ENCODE measurements at regions not wholly inside any gene's neighbourhood (a gene's known extent, or its start where the extent isn't known, plus 50 kb on each side); places are given as distances from the start of the nearest gene placed in this dataset.

- Mint-ChIP-seq H3K36me3 (no peaks in the 10 kb centered on the region), H3K27ac (no peak overlapping the region), H3K9me3 (no peaks in the 10 kb centered on the region), H3K4me1 (no peaks in the 10 kb centered on the region), H3K4me3 (no peak overlapping the region), H3K27me3 (ENCODE audit: low read depth) (no peaks in the 10 kb centered on the region)
- no peak for TF ChIP-seq CTCF (IDR thresholded peaks at IDR 0.05; ENCODE audit: unreplicated experiment)
- DNase-seq (ENCODE audit: low spot score in 2 of 2, unreplicated experiment in 2 of 2), result no peak
These were observed 1043.8 kb downstream of the OTOL1 start for GRCh38 chr3:162540421-162540820.

DNA sequence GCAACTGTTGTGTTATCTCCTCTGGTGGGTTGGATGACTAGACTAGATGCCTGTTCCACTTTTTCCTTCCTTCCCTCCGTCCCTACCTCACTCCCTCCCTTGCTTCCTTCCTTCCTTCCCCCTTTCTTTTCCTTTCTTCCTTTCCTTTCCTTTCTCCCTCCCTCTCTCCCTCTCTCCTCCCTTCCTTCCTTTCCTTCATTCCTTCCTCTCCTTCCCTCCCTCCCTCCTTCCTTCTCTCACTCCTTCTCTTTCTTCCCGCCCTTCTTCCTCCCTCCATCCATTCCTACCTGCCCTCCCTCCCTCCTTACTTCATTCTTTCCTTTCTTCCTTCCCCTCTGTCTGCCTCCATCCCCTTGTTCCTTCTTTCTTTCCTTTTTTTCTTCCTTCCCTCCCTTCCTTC is 1045.3 kb downstream of the OTOL1 start:
- no peaks in the 10 kb centered on the region for H3K27me3 Mint-ChIP-seq (ENCODE audit: low read depth)
- no peaks in the 10 kb centered on the region for H3K36me3 Mint-ChIP-seq
- DNase-seq (ENCODE audit: low spot score in 2 of 2, unreplicated experiment in 2 of 2), result no peak
- H3K4me3 Mint-ChIP-seq, result no peak overlapping the region
- no peak overlapping the region for H3K27ac Mint-ChIP-seq
- no peaks in the 10 kb centered on the region for H3K9me3 Mint-ChIP-seq
- TF ChIP-seq CTCF (IDR thresholded peaks at IDR 0.05; ENCODE audit: unreplicated experiment), result no peak
- H3K4me1 Mint-ChIP-seq, result no peaks in the 10 kb centered on the region

- no peak overlapping the region for H3K4me3 Mint-ChIP-seq
- no peak for DNase-seq (ENCODE audit: low spot score in 2 of 2, unreplicated experiment in 2 of 2)
- no peak for TF ChIP-seq CTCF (IDR thresholded peaks at IDR 0.05; ENCODE audit: unreplicated experiment)
These were observed 1047.6 kb downstream of the OTOL1 start for GRCh38 chr3:162544246-162544645.

DNA sequence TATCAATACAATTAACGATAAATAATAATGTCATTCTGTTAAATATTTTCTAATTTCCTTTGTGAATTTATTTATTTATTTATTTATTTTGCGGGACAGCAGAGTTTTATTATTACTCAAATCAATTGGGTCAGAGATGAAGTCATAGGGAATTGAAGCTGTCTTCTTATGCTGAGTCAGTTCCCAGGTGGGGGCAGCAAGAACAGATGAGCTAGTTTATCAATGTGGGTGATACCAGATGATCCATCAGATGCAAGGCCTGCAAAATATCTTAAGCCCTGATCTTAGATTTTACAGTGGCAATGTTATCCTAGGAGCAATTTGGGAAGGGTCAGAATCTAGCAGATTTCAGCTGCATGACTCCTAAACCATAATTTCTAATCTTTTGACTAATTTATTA is 1050.3 kb downstream of the OTOL1 start:
- Mint-ChIP-seq H3K27me3 (ENCODE audit: low read depth) (no peaks in the 10 kb centered on the region), H3K9me3 (peaks cover 22% of the 10 kb centered on the region), H3K27ac (no peak overlapping the region), H3K36me3 (no peaks in the 10 kb centered on the region), H3K4me3 (no peak overlapping the region), H3K4me1 (no peaks in the 10 kb centered on the region)
- TF ChIP-seq CTCF (IDR thresholded peaks at IDR 0.05; ENCODE audit: unreplicated experiment), result no peak
- DNase-seq (ENCODE audit: low spot score in 2 of 2, unreplicated experiment in 2 of 2), result no peak

More at GRCh38 chr3:162544246-162544645, 1047.6 kb downstream of the OTOL1 start:
- Mint-ChIP-seq H3K27ac (no peak overlapping the region), H3K27me3 (ENCODE audit: low read depth) (no peaks in the 10 kb centered on the region), H3K4me1 (no peaks in the 10 kb centered on the region), H3K9me3 (peaks cover 13% of the 10 kb centered on the region), H3K36me3 (no peaks in the 10 kb centered on the region)

DNA sequence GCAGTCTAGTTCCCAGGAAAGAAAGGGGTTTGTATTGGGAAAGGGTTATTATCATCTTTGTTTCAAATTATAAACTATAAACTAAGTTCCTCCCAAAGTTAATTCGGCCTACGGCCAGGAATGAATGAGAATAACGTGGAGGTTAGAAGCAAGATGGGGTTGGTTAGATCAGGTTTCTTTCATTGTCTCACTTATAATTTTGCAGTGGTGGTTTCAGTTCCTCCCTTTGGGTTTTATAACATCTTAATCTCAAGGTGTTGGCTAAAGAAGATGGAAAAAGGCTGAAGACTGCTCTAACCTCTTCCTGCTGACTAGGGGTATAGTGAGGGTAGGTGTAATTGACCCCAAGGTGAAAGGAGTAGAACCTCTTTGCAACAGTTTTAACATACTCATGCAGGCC is 1050.7 kb downstream of the OTOL1 start:
- Mint-ChIP-seq H3K4me1 (no peaks in the 10 kb centered on the region), H3K4me3 (no peak overlapping the region), H3K36me3 (no peaks in the 10 kb centered on the region), H3K9me3 (peaks cover 22% of the 10 kb centered on the region), H3K27ac (no peak overlapping the region), H3K27me3 (ENCODE audit: low read depth) (no peaks in the 10 kb centered on the region)
- TF ChIP-seq CTCF (IDR thresholded peaks at IDR 0.05; ENCODE audit: unreplicated experiment), result no peak
- DNase-seq (ENCODE audit: low spot score in 2 of 2, unreplicated experiment in 2 of 2), result no peak

DNA sequence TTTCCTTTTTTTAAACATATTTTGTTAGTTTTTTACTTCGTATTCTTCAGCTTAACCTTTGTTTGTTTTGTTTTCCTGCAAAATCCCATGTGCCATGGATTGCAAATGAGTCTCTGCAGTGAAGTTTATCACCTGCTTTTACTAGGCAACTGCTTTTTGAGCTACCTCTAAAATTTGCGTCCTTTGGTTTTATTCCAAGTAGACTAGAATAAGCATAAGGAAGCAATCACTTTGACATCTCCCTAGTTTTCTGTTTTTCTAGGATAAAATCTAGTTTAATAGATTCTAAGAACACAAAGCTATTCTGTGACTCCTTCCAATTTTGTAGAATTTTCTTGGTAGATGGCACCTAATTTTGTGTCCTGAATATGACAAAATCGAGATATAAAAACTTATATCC is 1059.2 kb downstream of the OTOL1 start:
- TF ChIP-seq CTCF (IDR thresholded peaks at IDR 0.05; ENCODE audit: unreplicated experiment), result no peak
- Mint-ChIP-seq H3K36me3 (no peaks in the 10 kb centered on the region), H3K4me1 (peaks cover 12% of the 10 kb centered on the region), H3K9me3 (no peaks in the 10 kb centered on the region), H3K27ac (no peak overlapping the region), H3K27me3 (ENCODE audit: low read depth) (no peaks in the 10 kb centered on the region), H3K4me3 (no peak overlapping the region)
- DNase-seq (ENCODE audit: low spot score in 2 of 2, unreplicated experiment in 2 of 2), result no peak

Measured in mesothelial cell of epicardium (in vitro differentiated cells).